ENCODE measurements at regions not wholly inside any gene's neighbourhood (a gene's known extent, or its start where the extent isn't known, plus 50 kb on each side); places are given as distances from the start of the nearest gene placed in this dataset.
"Not testable (repeated sequence)": the region's sequence is repeated elsewhere in the genome, so short reads cannot be mapped to it uniquely, and the experiment has no call there.

DNA sequence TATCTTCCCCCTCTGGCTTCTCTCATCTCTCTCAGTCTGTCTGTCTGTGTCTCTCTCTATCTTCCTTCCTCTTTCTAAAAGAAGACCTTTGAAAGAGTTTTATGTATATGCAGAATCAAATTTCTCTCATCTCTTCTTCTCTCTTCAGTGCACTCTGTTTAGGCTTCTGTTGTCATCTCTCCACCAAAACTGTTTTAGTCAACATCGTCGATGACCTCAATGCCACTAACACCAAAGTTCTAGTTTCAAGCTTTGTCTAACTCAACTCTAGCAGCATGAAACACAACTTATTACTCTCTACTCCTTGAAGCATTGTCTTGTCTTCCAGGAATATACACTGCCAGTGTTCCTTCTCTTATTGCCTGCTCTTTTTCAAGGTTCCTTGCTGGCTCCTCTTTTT lies 163.9 kb downstream of the POTEC start:
- not testable (repeated sequence) for TF ChIP-seq POLR2A (IDR thresholded peaks at IDR 0.05; ENCODE audit: low read length); CEBPB (IDR thresholded peaks at IDR 0.05); FOSL2 (IDR thresholded peaks at IDR 0.05); FOSL2 (CRISPR knock-in tag; IDR thresholded peaks at IDR 0.05); RCOR1 (IDR thresholded peaks at IDR 0.05; ENCODE audit: low read depth, low read length); BHLHE40 (IDR thresholded peaks at IDR 0.05; ENCODE audit: low read depth, low read length); CHD2 (IDR thresholded peaks at IDR 0.05; ENCODE audit: low read length, partially characterized antibody); PHF8 (IDR thresholded peaks at IDR 0.05; ENCODE audit: borderline replicate concordance, low read depth); ZFP36 (IDR thresholded peaks at IDR 0.05; ENCODE audit: borderline replicate concordance, partially characterized antibody); HOXA7 (CRISPR knock-in tag; IDR thresholded peaks at IDR 0.05)
- TF ChIP-seq, protein P1, sequence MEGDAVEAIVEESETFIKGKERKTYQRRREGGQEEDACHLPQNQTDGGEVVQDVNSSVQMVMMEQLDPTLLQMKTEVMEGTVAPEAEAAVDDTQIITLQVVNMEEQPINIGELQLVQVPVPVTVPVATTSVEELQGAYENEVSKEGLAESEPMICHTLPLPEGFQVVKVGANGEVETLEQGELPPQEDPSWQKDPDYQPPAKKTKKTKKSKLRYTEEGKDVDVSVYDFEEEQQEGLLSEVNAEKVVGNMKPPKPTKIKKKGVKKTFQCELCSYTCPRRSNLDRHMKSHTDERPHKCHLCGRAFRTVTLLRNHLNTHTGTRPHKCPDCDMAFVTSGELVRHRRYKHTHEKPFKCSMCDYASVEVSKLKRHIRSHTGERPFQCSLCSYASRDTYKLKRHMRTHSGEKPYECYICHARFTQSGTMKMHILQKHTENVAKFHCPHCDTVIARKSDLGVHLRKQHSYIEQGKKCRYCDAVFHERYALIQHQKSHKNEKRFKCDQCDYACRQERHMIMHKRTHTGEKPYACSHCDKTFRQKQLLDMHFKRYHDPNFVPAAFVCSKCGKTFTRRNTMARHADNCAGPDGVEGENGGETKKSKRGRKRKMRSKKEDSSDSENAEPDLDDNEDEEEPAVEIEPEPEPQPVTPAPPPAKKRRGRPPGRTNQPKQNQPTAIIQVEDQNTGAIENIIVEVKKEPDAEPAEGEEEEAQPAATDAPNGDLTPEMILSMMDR (IDR thresholded peaks at IDR 0.05) = not testable (repeated sequence)

Measured in A549 (cell line).